Tibial nerve (tissue), 4 donors: ENCODE measurements at regions not wholly inside any gene's neighbourhood (a gene's known extent, or its start where the extent isn't known, plus 50 kb on each side); places are given as distances from the start of the nearest gene placed in this dataset.

ENCODE experiments used
- CTCF ChIP-seq, 5 experiments: fragments of 200-600 bp in 3 of 5; fragments of 450-650 bp in 2 of 5; sonication (generic) in 3 of 5; IDR thresholded peaks; one replicate each; pipeline ENCODE4 v1.5.1; 2016 to 2019; ENCODE audit warnings: antibody characterized with exemption in 5 of 5, mild to moderate bottlenecking in 3 of 5, moderate library complexity in 2 of 5
- EP300 ChIP-seq, 2 donors: sonication (generic); formaldehyde crosslinking; IDR thresholded peaks; one replicate each; pipeline ENCODE4 v1.6.1; 2017; ENCODE audit warnings: antibody characterized with exemption in 2 of 2, mild to moderate bottlenecking in 1 of 2
- POLR2A ChIP-seq, 2 donors: fragments of 450-650 bp; IDR thresholded peaks; one replicate each; pipeline ENCODE4 v1.6.1; 2017; ENCODE audit warnings: antibody characterized with exemption in 2 of 2, mild to moderate bottlenecking in 2 of 2, moderate library complexity in 2 of 2

- no peak for TF ChIP-seq CTCF (IDR thresholded peaks at IDR 0.05)
- TF ChIP-seq POLR2A (IDR thresholded peaks at IDR 0.05), result no peak
- no peak for TF ChIP-seq EP300 (IDR thresholded peaks at IDR 0.05)
These were observed 162.3 kb downstream of the ZNF33B start for GRCh38 chr10:42476101-42476500.
